Hepatic stellate cell (primary cell): ENCODE measurements at regions not wholly inside any gene's neighbourhood (a gene's known extent, or its start where the extent isn't known, plus 50 kb on each side); places are given as distances from the start of the nearest gene placed in this dataset.

Source experiments
- DNase-seq: peaks from one replicate; pipeline ENCODE4 v3.0.0; 2011; ENCODE audit warnings: low spot score

- DNase-seq = no peak
These were observed 119.6 kb upstream of the SMAD3 start for GRCh38 chr15:66945842-66946241.

GRCh38 chr15:66946578-66947164, 118.7 kb upstream of the SMAD3 start:
- DNase-seq = peak; percentile 75

- no peak for DNase-seq
These were observed 117.9 kb upstream of the SMAD3 start for GRCh38 chr15:66947471-66947870.

GRCh38 chr15:66948294-66948693, 117.1 kb upstream of the SMAD3 start:
- DNase-seq = peak; percentile 43

GRCh38 chr15:66950114-66950513, 115.3 kb upstream of the SMAD3 start:
- DNase-seq = no peak

GRCh38 chr15:66951531-66952320, 113.7 kb upstream of the SMAD3 start:
- no peak for DNase-seq

GRCh38 chr15:66952756-66953522, 112.5 kb upstream of the SMAD3 start:
- DNase-seq = no peak

GRCh38 chr15:66953523-66954229, 111.7 kb upstream of the SMAD3 start:
- no peak for DNase-seq

- no peak for DNase-seq
These were observed 110.8 kb upstream of the SMAD3 start for GRCh38 chr15:66954601-66955000.

- DNase-seq = no peak
These were observed 110.3 kb upstream of the SMAD3 start for GRCh38 chr15:66955001-66955516.

GRCh38 chr15:66955871-66956585, 109.4 kb upstream of the SMAD3 start:
- no peak for DNase-seq

- DNase-seq = no peak
These were observed 108.6 kb upstream of the SMAD3 start for GRCh38 chr15:66956672-66957430.

- no peak for DNase-seq
These were observed 108.0 kb upstream of the SMAD3 start for GRCh38 chr15:66957431-66957720.

GRCh38 chr15:66959066-66959465, 106.3 kb upstream of the SMAD3 start:
- DNase-seq = no peak

GRCh38 chr15:66959875-66960274, 105.5 kb upstream of the SMAD3 start:
- DNase-seq = no peak

- DNase-seq = no peak
These were observed 104.9 kb upstream of the SMAD3 start for GRCh38 chr15:66960519-66960918.

- DNase-seq = no peak
These were observed 104.0 kb upstream of the SMAD3 start for GRCh38 chr15:66961407-66961884.

- DNase-seq = no peak
These were observed 103.5 kb upstream of the SMAD3 start for GRCh38 chr15:66961901-66962300.

- DNase-seq = no peak
These were observed 102.9 kb upstream of the SMAD3 start for GRCh38 chr15:66962522-66962921.

- no peak for DNase-seq
These were observed 102.3 kb upstream of the SMAD3 start for GRCh38 chr15:66963084-66963483.

GRCh38 chr15:66963710-66964109, 101.7 kb upstream of the SMAD3 start:
- no peak for DNase-seq
